ENCODE measurements at regions not wholly inside any gene's neighbourhood (a gene's known extent, or its start where the extent isn't known, plus 50 kb on each side); places are given as distances from the start of the nearest gene placed in this dataset.

DNA sequence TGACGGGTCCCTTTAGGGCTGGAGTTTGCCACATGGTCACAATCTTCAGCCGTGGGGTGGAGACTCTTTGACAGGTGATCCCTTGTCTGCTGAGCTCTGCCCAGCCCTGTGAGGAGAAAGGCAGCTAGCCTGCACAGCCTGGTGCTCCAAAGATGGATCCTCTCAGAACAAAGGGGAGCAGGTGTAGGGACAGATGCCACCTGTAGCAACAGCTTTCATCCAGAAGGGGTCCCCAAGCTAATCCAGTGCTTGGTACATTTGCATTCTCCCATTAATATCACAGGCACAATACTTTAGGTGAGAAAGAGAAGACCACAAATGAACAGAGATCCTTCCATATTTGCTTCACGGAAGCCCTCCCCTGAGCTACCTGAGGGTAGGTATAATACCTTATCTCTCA lies 93.2 kb downstream of the CCDC185 start:
- no TSS peak for BruUV-seq (replicated peaks)
- POLR2A ChIA-PET (ENCODE audit: unreplicated experiment) = no interaction called here
- no peak overlapping the region for H3K23ac ChIP-seq (ENCODE audit: low read depth, low read length)
- H3K9ac ChIP-seq (ENCODE audit: low read depth, low read length) = no peak overlapping the region
- no peaks in the 10 kb centered on the region for H3K36me3 ChIP-seq (ENCODE audit: control insufficient read depth, insufficient read depth, low read length)
- no peak overlapping the region for H2AK5ac ChIP-seq (ENCODE audit: low read depth, low read length)
- H4K91ac ChIP-seq (ENCODE audit: insufficient read depth, low read depth, low read length) = no peak overlapping the region
- H4K8ac ChIP-seq (ENCODE audit: low read depth in 2 of 2, low read length in 2 of 2) = no peak overlapping the region
- CTCF ChIA-PET = no interaction called here
- H3K27ac ChIP-seq (ENCODE audit: insufficient read depth, low read length) = no peak overlapping the region
- no peak overlapping the region for H3K14ac ChIP-seq (replicated peaks; ENCODE audit: low read depth, low read length)
- no peaks in the 10 kb centered on the region for H3K9me3 ChIP-seq (ENCODE audit: control insufficient read depth, insufficient read depth, low read length)
- in situ Hi-C loops (cut with MboI; ENCODE audit: low sequenced_read_pairs) = no loop called here
- no peak overlapping the region for H3K56ac ChIP-seq (ENCODE audit: extremely low read depth, insufficient read depth, low read length)
- dilution Hi-C loops (cut with HindIII; ENCODE audit: low sequenced_read_pairs, unreplicated experiment) = no loop called here
- ATAC-seq (ENCODE audit: low read depth) (no peak), DNase-seq (no peak)
- H2AFZ ChIP-seq (replicated peaks; ENCODE audit: low read length, poor library complexity) = no peak overlapping the region
- H3K27me3 ChIP-seq (ENCODE audit: control insufficient read depth, insufficient read depth, low read length) = peaks cover 37% of the 10 kb centered on the region
- H3K9me1 ChIP-seq (ENCODE audit: insufficient read depth, low read length) = no peaks in the 10 kb centered on the region
- H3K4me3 ChIP-seq (ENCODE audit: insufficient read depth, low read depth, low read length) = no peak overlapping the region
- no peak for TF ChIP-seq MXI1 (IDR thresholded peaks at IDR 0.05; ENCODE audit: borderline replicate concordance, low read depth, low read length)
- TF ChIP-seq CEBPB (IDR thresholded peaks at IDR 0.05; ENCODE audit: low read depth, low read length) = no peak
- no peak for TF ChIP-seq RFX5 (IDR thresholded peaks at IDR 0.05; ENCODE audit: low read depth, low read length)
- no peak for TF ChIP-seq POLR2A (IDR thresholded peaks at IDR 0.05; ENCODE audit: low read depth, low read length)
- TF ChIP-seq BHLHE40 (IDR thresholded peaks at IDR 0.05; ENCODE audit: low read depth, low read length) = no peak
- TF ChIP-seq FOS (IDR thresholded peaks at IDR 0.05; ENCODE audit: low read depth, low read length) = no peak
- no peak for TF ChIP-seq NFE2L2 (IDR thresholded peaks at IDR 0.05; ENCODE audit: low read depth, low read length)
- no peak for TF ChIP-seq USF2 (IDR thresholded peaks at IDR 0.05; ENCODE audit: low read depth, low read length)
- TF ChIP-seq SMC3 (IDR thresholded peaks at IDR 0.05; ENCODE audit: low read depth, low read length) = no peak
- H3K4me1 ChIP-seq (ENCODE audit: control insufficient read depth, insufficient read depth, low read length) = no peaks in the 10 kb centered on the region
- no peak overlapping the region for H3K4ac ChIP-seq (ENCODE audit: low read depth, low read length)
- no peak overlapping the region for H2BK5ac ChIP-seq (ENCODE audit: low read depth, low read length, poor library complexity, severe bottlenecking)
- no peak overlapping the region for H2AK9ac ChIP-seq (replicated peaks; ENCODE audit: low read depth, low read length, poor library complexity)
- H4K20me1 ChIP-seq (ENCODE audit: insufficient read depth, low read length) = no peaks in the 10 kb centered on the region
- no peak overlapping the region for H2BK120ac ChIP-seq (ENCODE audit: low read depth, low read length)
- WGBS, 2 experiments (ENCODE audit: extremely low coverage in 2 of 2, insufficient read length in 1 of 2) = 55% methylated on average over 2 of the region's 3 CpGs; no CpG with 5 or more reads in 1 of the 2 experiments
- no peak overlapping the region for H2BK15ac ChIP-seq (ENCODE audit: low read depth, low read length)
- H3K79me1 ChIP-seq (ENCODE audit: low read depth in 1 of 2, low read length in 2 of 2) = no peaks in the 10 kb centered on the region
- no peak overlapping the region for H4K5ac ChIP-seq (ENCODE audit: low read depth, low read length)
- intact Hi-C loops (cut with micrococcal nuclease) = no loop called here
- H2BK20ac ChIP-seq (ENCODE audit: low read depth, low read length) = no peak overlapping the region
- no peak overlapping the region for H3K18ac ChIP-seq (ENCODE audit: low read depth, low read length)
- H3K4me2 ChIP-seq (ENCODE audit: low read depth, low read length) = no peak overlapping the region

All from IMR-90 (cell line).